NCI-H524 treated with DMSO at 0.1 percent for 48 hours (cell line): ENCODE measurements at regions not wholly inside any gene's neighbourhood (a gene's known extent, or its start where the extent isn't known, plus 50 kb on each side); places are given as distances from the start of the nearest gene placed in this dataset.

Experiments
- DNase-seq: peaks from one replicate; lab custom pipeline; 2025; lab: John Stamatoyannopoulos, UW

DNA sequence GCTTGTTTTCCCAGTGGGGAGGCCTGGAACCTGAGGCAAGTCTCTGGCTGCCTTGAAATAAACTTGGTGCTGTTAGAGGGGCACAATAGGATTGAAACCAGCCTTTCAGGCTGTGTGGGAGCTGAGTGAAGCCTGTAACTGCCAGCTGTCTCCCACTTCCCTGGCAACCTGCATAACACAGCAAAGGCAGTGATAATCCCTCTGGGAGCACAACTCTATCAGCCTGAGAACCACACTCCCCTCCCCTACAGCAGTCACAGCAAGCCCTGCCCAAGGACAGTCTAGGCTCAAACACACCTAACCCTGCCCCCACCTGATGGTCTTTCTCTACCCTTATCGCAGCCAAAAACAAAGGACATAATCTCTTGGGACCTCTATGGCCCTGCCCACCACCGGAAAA is 683.8 kb upstream of the ATXN8OS start:
- no peak for DNase-seq

DNA sequence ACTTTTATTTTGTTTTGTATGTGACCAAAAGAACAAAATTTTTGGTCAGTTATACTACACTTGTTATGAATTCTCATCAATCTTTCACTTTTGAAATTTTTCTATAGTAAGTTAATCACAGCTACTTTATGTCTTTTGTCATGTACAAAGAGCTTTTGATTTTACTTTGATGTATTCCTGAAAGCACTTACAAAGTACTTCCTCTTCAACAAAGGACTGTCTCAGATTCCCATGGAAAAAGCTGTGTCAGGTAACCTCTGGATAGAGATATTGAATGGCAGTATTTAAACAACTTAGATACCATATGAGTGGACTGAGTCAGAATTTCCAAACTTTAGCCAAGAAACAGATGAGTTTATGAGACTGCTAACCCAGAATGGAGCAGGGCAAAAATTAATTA is 689.3 kb upstream of the ATXN8OS start:
- DNase-seq = no peak

DNA sequence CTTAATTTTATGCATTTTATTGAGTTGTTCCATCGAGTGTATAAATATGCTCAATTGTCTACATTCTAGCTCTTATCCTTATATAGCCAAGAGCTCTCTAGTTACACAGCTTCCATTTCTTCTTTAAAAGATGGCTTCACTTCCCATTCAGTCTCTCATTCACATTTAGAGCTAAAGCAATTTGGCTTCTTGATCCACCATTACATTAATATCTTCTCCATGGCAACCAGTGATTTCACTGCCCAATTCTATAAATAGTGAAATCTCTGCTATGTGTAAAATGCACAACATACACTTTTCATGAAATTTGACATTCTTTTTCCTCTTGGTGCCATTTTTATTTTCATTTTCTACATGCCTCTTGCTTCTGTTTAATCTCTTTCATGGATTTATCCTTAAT is 696.9 kb upstream of the ATXN8OS start:
- DNase-seq = no peak

DNA sequence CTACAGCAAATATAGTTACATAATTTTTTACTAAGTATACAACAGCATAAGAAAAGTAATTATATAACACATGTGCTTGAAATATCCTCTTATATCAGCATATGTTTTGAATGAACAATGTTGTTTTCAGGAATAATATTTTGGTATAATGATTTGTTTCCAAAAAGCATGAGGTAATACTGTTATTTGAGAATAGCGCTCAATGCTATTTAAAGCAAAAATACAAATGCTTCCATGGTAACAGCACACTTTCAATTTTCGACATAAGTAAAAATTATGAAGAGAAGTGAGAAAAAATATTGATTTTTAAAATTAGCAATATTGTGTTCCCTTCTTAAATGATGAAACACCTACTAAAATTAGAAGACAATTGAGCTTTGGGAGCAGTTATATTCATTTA is 715.9 kb upstream of the ATXN8OS start:
- no peak for DNase-seq

DNA sequence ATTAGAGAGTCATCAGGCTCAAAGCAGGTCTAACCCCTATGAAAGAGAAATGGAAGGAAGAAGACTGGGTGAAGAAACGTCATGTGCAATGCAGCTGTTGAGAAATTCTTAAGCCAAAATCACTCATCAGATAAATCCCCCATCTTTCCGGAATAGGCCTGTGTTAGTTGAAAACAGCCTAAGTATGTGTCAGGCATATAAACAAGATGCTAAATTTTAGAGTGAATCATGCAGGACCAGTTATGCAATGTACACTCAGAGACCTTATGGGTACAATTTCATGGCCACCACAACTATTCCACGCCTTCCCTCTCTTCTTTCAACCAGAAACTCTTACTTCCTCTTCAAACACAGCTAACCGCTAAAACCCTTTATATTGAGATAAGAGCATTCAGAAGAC is 717.7 kb upstream of the ATXN8OS start:
- DNase-seq = no peak

DNA sequence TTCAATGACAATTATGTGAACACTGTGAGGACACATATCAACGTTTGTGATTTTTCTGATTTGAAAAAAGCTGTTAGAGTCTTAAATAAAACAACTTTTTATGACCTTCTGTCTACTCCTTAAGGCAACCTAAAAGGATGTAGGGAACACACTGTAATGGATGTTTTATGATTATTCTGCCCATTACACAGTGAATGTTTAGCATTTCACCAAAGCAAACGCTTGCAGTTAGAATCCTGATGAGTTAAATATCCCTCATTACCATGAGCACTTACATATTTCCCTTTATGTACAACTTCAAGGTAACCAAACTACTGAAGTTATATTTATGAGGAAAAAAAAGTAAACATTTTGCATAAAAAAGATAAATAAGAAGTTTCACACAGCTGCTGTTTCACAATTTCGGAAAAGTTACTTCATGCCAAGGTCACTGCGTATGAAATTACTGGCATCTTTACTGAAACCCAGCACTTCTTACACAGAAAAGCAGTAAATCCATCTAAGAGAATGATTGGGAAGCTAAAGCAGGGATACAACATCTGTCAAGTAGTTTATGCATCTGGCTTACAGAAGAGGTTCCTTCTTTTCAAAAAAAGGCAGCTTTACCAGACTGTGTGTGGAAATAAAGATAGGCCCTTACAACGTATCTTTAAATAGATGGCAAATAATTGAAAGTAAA is 733.7 kb upstream of the ATXN8OS start:
- DNase-seq = peak; percentile 0

DNA sequence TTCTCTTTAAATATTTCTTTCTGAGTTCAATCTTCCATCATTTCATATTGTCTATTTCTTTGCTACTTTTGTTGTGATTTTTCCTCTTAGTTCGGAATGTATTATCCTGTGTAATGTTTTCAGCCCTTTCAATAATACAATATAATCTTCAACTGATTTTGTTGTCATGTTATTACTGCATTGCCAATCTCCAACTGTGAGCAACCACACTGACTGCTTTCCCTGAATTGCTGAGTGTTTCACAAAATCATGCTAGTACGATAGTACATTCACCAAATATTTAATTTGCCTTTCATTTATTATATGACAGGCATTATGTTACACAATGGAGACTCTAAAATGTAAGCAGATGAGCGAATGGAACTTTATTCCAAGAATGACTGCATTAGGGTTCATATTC is 744.3 kb upstream of the ATXN8OS start:
- DNase-seq = no peak

DNA sequence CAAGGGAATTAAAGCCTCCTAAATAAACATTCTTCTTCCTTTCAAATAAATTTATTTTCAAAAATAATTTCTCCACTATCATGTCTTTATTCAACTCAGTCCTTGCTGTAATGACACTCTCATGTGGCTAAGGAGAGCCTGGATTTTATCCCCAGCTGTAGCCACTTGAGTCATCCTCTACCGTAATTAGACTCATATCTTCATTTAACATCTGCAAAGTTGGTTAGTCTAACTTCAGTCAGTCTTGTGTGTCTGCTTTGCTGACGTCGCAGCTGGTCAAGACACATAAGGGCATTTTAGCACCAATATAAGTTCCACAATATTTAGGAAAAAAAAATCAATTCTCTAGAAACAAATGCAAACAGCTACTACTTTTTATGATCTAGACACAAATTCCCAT is 776.4 kb upstream of the ATXN8OS start:
- DNase-seq = no peak

DNA sequence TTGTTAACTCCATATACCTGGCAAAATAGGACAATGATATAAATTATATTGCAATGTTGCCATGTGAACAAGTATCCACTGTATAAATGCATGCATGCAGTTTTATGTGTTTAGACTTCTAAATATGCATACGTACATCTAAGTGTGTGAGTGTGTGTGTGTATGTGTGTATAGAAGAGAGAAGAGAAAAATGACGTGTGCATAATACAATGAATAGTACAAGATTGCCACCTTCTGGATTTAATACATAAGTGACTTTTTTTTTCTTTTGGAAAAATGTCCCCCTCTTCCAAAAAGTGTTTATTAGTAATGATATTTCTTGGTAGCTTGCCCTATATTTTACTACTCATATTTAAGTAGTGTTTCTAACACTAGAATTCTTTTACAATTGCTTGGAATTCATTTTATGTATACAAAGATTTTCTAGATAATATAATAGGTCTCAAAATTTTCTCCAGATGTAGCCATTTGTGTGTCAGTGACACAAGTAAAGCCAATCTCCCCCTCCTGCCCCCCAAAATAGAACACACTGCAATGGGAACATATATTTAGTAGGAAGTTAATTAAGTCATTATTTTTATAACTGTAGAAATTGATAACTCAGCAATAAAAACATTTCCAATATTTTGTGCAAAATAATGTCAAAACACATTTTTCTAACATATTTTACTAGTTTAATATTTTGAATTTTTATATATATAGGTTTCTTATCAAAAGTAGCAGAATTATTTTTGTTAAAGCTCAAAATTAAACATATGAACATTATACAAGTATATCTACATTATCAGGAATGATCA is 783.3 kb upstream of the ATXN8OS start:
- DNase-seq = no peak

DNA sequence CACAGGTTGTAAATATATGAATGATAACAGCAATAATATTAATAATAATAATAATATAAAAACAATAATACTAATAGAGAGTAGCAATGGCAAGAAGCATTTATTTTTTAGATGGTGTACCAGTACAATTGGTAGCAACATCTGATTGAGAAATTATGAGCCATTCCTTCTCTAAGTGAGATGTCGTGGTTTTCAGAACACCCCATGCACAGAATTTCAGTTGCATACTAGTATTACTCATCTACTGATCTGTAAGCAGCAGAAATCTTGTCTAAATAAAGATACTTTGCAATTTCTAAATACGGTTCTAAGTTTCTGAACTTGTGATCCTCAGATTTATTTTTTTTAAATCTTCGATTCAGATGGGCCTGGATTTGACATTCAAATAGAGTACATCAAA is 788.0 kb upstream of the ATXN8OS start:
- DNase-seq = no peak

DNA sequence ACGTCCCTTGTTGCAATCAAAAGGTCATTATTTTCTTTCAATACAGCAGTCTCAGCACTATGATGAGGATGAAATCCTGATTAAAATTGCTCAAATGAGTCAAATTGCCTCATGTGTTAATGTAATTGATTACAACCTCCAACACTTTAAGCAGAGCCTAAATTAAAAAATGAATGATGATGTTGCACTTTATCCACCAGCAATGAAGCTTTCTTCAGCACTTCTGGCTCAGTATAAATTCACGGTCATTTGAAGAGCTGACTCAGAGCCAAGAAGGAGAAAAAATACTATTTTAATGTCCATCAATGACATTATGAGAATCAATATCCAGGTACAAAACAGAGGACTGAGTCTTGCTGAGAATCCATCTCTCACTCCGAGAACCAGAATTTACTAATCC is 792.6 kb upstream of the ATXN8OS start:
- no peak for DNase-seq

DNA sequence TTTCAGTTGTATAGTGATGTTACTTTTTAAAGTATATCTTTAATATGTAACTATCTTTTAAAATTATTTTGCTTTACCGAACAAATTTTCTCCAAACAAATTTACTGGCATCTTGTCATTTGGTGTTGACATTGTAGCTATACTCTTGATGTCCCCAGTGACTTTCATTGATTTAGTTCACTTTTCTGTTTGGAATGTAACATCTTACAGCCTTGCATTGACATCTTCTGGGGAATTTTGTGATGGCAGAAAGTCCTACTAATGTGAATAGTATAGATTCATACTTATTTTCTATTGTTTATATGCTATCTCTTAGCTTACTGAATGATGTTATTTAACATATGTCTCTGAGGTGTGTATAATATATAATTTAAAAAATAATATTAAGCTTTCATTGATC is 800.9 kb upstream of the ATXN8OS start:
- DNase-seq = no peak

DNA sequence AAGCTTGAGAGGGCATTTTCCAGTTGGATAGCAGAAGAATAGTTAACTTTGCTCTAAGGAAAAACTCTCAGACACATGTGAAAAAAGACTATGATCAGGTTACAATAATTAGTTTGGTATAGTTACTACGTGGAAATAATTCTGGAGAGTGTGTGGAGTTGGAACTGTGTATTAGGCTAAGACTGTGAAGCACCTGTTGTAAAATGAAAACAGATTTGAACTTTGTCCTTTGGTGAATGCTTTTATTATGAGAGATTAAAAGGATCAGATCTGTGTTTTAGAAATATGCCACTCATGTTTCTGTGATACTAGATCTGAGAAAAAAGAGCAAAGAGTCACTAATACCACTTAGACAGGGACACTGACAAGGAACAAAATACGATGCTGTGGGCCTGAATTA is 807.5 kb upstream of the ATXN8OS start:
- no peak for DNase-seq

DNA sequence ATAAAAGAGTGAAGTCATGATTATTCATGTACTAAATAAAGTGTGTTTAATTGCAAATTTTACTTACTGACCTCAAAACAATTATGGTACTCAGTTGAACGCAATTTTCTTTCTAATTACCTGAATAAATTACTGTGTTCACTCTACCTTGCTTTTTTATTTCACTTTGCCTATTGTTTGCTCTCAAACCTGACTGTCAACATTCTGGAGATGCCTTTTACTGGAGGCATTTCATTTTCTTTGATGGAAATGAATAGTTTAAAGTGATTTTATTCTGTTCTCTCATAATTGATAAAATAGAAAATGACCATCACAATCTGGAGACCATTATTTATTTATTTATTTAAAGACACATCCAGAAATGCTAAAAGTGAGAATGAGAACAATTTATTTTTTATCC is 811.5 kb upstream of the ATXN8OS start:
- no peak for DNase-seq

DNA sequence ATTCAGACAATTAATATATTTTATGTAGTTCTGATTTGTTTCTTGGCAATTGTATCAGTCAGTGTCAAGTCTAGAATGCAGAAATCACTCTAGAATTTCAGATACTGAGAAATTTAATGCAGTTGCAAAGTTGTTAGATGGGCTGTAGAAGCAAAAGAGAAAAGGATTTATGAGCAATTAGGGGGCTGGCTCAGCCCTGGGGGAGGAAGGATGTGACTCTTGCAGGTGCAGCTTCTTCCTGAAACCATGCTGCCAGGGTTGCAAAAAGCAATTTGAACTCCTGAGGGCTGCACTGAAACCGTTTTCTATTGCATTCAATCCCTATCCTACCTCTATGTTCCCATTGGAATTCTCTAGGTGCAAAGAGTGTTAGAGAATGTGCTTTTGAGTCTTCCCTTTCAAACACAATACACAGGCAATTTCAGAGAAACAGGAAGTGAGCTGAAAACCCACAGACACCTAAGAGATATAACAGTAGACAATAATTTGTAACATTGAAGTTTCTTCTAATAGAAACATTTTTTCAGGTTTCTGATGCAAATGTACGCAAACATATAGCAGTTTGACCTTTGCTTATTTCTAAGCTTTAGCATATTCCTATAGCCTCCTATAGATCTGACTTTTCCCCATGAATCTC is 814.7 kb upstream of the ATXN8OS start:
- DNase-seq = no peak

DNA sequence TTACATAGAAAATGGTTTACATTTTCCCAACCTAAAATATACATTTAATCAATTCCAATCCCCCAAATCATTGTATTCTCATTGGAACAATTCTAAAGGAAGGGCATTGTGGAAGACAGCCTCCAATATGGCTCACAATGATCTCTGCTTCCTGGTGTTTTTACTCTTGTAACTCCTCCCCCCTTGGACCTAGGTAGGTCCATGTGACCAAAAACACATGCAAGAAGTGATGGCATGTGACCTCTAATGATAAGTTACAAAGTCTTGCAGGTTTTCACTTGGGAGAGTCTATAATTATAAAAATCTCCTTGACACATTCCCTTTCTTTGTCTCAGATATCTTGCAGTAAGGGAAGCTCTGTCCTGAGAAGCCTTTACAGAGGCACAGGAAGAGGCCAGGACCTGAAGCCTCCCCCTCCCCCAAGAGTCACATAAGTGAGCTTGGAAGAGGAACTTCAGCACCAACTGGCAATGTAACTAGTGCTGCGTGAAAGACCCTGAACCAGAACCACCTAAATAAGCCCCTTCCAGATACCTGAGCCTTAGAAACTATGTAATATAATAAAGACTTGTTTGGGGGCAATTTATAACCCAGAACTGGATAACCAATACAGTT is 816.2 kb upstream of the ATXN8OS start:
- no peak for DNase-seq

DNA sequence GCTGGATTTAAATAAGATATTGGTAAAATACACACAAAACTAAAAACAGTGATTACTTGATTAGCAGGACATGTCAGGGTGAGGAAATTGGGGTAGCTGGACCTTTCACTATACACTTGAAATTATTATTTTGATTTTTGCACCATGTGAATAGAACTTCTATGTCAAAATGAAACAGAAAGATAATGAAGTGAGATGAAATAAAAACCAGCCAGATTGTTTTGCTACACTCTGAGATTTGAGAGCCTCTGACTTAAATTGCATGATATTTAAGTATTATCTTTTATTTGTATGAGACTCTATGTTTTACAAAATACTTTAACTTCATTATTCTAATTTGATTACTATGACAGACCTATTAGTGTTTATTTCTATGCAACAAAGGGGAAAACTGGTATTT is 819.6 kb upstream of the ATXN8OS start:
- DNase-seq = no peak

DNA sequence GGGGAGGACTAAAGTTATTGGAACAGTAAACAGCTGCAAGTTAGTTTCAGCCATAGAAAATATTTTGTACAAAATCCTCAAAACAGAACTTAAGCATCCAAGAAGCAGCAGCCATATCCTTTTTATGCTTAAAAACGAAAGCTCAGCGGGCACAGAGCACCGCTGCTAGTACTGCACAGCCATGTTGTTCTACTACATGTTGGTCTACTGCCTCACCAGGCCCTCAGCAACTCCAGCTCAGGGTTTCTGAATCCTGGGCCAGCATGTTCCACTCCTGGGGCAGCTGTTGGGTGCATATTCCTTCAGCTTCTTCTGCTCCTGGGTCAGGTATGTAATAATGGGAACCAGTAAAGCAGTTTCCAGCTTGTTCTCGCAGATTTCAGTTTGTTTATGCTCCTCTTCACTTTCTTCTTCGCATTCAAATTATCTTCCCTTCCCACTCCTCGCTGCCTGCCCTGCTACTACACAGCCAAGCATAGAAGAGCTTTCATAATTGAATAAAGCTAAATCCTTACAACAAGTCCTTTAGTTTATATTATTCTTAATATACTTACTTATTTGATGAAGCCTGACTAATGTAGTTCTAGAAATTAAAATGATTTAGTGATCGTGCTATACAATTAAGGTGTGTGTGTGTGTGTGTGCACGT is 820.5 kb upstream of the ATXN8OS start:
- no peak for DNase-seq

DNA sequence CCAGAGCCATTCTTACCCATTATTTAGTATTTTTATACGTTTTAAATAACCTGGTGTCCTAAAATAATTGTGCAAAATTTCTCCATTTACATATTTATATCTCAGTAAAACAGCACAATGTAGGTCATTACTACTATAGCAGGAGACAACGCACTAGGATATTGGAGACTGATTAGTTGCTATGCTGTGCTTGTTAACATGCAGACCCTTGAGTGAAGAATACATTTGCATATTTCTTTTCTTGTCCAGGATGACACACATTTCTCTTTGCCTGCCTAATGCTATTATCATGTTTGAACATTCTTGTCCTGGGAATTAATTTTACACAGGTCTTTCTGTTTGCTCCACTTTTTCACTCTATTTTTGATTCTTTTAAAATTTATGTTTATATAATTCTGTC is 823.8 kb upstream of the ATXN8OS start:
- DNase-seq = no peak

DNA sequence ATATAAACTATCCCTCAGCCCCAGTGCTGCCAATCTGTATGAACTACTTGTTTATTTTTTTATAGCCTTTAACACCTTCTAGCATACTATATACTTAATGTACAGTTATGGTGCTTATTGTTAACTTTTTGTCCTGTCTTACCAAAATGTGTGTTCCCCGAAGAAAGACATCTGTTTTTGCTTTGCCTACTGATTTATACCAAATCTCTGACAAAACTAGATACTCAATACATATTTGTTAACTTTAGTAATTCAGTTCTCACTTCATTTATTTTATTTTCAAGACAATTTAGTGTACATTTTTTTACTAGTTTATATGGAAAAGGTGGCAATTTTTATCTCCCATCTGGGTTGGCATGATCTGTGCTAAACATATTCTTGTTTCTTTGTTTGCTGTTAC is 824.3 kb upstream of the ATXN8OS start:
- no peak for DNase-seq

DNA sequence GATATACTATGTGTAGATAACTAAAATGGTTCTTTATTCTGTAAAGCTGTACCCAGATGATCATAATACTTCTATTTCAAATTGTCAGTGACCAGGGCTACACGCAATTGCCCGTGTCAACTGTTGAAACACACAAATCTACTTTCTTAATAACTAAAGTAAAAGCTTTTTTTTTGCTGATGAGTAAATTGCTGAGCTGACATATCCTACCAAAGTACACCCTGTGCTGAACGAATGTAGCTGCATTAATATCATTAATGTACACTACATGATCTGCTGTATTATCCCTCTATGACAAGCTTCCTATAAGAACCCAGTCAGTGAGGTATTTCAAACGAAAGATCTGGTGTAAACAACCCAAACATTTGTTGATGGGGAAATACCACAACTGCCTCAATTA is 827.2 kb upstream of the ATXN8OS start:
- no peak for DNase-seq

DNA sequence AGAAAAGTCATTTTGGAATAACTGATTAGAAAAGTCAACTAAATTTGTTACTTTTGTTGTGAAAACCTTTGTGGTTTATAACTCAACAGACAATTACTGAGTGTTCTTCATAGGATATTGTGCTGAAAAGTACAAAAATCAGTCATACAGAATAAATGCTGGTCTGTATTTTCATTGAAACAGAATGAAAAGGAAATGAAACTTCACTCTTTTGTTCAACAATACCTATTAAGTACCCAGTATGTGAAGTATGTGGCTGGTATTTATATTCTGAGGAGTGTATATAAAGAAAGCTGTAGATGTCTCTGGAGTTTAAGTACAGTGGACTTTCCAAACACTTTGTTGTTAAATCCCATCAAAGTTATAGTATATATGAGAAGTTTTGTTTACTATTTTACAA is 828.4 kb upstream of the ATXN8OS start:
- no peak for DNase-seq

DNA sequence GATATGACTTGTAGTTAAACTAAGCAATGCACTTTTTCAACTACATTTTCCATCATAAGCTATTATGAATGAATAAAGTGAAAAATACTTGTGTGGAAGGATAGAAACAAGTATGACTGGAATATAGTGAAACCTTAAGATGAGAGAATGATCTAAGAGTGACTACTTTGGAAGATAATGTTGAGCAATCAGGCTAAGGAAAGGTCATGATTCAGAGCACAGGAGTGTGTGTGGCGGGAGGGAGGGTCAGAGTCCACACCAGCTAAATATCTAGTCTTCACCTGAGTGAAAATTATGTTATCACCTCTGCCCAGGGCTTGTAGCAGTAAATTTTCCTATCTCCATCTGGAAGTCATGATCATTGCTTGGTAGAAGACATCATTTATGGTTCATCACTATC is 833.4 kb upstream of the ATXN8OS start:
- no peak for DNase-seq
